ENCODE measurements at regions not wholly inside any gene's neighbourhood (a gene's known extent, or its start where the extent isn't known, plus 50 kb on each side); places are given as distances from the start of the nearest gene placed in this dataset.
"Not testable (repeated sequence)": the region's sequence is repeated elsewhere in the genome, so short reads cannot be mapped to it uniquely, and the experiment has no call there.

- no peak for DNase-seq
These were observed 524.6 kb upstream of the KCND2 start for GRCh38 chr7:119748251-119748860.

GRCh38 chr7:119748991-119749390 lies 524.0 kb upstream of the KCND2 start:
- DNase-seq = no peak

DNA sequence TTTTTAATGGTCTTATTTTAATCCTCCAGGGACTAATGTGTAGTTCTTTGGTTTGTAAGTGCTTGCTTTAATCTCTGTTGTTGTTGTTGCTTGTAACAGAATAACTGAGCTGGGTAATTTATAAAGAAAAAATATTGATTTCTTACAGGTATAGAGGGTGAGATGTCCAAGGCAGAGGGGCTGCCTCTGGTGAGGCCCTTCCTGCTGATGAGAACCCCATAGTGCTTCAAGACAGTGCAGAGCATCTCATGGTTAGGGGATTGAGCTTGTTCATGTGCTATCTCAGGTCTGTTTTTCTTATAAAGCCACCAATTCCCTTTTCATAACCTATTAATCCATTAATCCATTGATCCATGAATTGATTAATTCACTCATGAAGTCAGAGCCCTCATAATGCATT lies 516.3 kb upstream of the KCND2 start:
- no peak for DNase-seq

DNA sequence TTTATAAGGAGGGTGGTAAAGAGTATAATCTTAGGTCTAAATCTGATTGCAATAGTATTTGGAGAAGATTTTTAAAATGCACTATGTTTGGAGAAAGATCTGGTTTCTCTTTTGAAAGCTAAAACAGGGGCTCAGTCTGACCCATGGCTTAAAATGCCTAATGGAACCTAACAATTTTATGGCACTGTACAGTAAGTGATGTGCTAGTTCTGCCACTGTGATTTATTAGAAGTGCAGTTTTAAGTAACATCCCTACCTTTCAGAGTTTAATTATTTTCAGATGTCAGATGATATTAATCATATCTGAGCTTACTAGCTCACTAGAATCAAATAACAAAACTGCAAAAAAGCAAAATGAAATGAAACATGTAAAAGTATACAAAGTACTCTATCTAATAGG lies 514.7 kb upstream of the KCND2 start:
- no peak for DNase-seq

DNA sequence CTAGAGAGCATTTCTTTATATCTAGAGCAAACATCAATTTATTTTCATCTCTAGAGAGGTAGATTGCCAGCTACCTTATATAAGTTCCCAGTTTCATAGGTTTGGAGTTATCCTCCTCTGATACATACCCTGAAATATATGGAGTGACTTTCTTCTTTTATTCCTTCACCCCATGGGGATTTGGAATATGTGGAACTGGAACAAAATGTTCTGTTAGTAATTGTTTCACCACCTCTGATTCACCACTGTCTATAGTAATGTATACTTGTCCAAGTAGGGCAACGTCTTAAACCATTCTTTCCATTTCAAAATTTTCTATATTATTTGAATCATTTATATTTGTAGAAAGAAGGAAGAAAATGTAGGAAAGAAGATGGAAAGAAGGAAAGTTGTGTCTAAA lies 511.2 kb upstream of the KCND2 start:
- DNase-seq = no peak

DNA sequence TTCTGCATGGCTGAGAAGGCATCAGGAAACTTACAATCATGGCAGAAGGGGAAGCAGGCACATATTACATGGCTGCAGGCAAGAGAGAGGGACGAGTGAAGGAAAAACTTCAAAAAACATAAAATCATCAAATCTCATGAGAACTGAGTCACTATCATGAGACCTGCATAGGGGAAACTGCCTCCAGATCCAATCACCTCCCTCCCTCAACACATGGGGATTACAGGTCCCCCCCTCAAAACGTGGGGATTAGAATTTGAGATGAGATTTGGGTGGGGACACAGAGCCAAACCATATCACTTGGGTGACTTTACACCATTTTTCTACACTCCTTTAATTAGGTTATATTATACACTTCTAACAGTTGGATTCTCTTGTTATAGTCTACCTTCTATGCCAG lies 490.7 kb upstream of the KCND2 start:
- DNase-seq = no peak

DNA sequence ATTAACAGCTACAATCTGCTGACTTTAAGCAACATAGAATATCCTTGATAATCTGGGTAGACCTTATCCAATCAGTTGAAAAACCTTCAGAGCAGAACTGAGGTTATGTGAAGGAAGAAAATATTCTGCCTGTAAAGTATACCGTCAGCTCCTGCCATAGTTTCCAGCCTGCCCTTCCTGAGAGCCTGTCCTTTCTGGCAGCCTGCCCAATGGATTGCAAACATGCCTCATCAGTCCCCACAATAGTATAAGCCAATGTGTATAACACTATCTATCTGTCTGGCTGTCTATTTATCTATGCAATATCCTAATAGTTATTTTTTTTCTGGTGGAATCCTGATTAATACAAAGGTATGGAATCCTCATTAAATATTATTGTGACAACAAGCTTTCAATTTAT lies 489.2 kb upstream of the KCND2 start:
- no peak for DNase-seq

DNA sequence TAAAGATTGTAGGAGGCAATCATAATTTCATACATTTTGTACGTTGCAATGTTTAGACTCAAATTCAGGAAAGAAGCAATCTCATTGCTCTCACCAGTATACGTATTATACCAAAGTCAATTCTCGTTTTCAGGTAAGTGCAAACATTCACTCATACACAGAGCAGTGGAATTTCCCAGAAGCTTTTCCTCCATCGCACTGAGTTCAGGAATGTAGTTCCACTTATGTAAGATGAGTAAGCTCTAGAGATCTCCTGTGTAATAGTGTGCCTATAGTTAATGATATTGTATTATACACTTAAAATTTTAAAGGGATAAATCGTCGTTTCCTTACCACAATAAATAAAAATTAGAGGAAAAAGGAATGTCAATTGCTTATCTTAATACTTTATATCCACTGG lies 470.8 kb upstream of the KCND2 start:
- no peak for DNase-seq

DNA sequence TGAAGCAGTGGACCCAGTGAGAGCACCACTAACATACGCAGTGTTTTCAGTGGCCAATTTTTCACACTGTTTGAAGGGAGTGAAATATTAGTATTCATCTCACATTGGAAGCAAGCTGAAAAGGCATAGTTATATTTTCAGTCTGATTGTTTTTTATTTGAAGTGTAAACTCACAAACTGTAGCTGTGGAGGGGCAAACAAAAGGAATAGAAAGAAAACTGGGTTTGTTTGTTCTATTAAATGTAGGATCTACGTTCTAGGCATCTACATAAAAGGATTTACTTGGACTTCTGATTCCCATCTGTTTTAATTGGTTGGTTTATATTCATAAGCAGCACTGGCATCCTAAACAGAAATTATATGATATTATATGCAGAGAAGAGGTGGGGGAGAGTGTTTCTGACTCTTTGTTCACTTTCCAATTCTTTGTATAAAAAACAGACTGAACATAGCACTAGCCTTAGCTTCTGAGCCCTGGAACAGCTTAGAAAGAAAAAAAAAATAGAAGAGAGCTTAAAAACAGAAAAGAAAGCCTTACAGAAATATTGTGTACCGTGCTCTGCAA lies 447.8 kb upstream of the KCND2 start:
- no peak for DNase-seq

DNA sequence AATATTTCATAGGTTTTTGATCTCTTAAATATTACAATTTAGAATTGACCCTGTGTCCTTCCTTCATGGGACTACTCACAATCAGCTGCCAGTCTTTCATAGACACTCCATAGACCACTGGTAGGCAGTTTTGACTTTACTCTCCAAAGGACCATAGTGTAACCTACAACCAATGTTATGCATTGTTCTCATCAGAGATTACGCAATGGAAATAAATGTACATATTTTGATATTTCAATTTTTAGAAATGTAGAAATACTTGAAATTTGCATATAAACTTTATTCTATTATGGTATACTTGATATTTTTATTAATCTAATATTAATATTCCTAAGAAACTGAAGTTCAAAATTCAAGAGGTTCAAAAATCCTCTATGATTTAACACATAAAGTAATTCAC lies 446.4 kb upstream of the KCND2 start:
- DNase-seq = no peak

- DNase-seq = no peak
These were observed 434.5 kb upstream of the KCND2 start for GRCh38 chr7:119838444-119838843.

DNA sequence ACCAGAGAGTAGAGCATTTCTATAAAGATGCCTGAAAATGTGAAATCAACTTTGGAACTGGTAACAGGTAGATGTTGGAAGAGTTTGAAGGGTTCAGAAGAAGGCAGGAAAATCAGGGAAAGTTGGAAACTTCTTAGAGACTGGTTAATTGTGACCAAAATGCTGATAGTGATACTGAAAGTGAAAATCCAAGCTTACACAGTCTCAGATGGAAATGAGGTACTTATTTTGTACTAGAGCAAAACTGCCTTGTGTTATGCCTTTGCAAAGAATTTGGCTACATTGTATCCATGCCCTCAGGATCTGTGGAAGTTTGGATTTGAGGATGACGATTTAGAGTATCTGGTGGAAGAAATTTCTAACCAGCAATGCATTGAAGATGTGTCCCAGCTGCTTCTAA lies 430.6 kb upstream of the KCND2 start:
- no peak for DNase-seq

- no peak for DNase-seq
These were observed 430.2 kb upstream of the KCND2 start for GRCh38 chr7:119842786-119843185.

DNA sequence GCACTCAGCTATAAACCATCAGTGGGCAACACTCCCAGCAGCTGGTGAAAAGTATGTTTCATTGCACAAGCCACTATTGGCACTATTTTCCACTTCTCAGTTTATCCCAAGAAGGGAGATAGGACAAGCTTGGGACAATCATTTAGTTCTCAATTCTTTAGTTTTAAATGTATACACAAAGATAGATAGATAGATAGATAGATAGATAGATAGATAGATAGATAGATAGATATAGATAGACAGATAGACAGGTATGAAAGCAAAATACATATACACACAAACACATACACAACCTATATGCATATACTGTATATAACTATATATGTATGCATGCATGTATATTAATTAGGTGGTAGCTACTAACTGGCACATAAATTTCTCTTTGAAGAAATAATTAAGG lies 411.6 kb upstream of the KCND2 start:
- DNase-seq = no peak

DNA sequence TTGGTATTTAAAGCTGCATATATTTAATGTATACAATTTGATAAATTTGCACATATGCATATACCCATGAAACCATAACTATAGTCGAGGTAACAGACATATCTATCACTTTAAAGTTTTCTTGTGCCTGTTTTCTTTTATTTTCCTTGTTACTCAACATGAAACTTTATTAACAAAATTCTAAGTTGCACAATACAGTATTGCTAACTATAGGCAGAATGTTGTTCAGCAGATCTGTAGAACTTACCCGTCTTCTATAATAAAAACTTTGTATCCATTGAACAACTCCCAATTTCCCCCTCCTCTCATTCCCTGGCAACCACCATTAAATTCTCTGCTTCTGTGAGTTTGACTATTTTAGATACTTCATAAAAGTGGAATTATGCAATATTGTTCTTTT lies 404.6 kb upstream of the KCND2 start:
- no peak for DNase-seq

DNA sequence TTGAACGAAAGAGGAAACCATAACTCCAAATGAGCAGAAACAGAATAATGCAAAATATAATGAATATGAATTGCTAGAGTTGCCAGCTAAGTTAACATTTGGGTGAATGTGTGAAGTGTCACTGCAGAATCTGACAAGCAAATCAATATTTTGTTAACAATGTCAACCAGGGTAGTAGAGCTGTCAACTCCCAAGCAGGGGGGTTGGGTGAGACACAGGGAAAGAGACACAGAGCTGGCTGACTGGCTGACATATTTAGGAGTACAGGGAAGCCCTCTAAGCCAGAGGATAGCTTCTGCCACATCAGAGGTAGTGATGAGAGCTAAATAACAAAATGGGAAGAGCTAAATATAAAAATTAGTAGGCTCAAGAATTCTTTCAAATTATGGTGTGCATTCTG lies 393.1 kb upstream of the KCND2 start:
- no peak for DNase-seq

DNA sequence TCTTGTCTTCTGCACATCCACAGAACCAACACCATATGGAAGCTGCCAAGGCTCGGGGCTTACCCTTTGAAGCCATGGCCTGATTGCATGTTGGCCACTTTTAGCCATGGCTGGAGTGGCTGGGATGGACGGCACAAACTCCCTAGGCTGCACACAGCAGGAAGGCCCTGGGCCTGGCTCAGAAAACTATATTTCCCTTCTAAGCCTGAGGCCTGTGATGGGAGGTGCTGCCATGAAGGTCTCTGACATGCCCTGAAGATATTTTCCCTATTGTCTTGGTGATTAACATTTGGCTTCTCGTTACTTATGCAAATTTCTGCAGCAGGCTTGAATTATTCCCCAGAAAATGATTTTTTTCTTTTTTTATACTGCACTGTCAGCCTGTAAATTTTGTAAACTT lies 387.0 kb upstream of the KCND2 start:
- DNase-seq = no peak

DNA sequence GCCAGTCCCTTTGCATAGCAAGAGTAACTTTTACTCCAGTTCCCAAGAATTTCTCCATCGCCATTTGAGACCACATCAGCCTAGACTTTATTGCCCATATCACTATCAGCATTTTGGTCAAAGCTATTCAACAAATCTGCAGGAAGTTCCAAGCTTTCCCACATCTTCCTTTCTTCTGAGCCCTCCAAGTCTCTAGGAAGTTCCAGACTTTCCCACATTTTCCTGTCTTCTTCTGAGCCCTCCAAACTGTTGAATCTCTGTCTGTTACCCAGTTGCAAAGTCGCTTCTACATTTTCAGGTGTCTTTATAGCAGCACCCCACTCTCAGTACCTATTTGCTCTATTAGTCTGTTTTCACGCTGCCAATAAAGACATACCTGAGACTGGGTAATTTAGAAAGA lies 386.4 kb upstream of the KCND2 start:
- DNase-seq = not testable (repeated sequence)

DNA sequence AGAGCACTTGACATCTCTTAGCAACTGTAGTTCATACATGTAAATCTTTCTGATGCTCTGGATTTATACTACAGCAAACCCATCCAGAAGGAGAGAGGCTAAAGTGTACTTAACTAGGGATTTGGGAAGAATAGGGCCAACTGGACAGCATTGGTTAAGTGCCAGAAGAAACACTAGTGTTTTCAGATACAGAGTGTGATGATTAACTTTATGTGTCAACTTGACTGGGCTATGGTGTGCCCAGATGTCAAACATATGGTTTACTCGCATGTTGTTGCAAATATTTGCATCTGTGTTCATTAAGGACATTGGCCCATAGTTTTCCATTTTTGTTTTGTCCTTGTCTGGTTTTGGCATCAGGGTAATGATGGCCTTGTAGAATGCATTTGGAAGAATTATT lies 384.7 kb upstream of the KCND2 start:
- no peak for DNase-seq

DNA sequence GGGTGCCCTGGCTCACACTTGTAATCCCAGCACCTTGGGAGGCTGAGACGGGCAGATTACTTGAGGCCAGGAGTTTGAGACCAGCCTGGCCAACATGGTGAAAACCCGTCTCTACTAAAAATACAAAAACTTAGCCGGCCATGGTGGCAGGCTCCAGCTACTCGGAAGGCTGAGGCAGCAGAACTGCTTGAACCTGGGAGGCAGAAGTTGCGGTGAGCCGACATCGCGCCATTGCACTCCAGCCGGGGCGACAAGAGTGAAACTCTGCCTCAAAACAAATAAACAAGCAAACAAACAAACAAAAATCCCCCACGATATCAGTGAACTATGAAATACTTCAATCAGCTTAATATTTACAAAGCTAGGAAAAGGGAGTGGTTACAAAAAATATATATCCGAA lies 382.3 kb upstream of the KCND2 start:
- no peak for DNase-seq

DNA sequence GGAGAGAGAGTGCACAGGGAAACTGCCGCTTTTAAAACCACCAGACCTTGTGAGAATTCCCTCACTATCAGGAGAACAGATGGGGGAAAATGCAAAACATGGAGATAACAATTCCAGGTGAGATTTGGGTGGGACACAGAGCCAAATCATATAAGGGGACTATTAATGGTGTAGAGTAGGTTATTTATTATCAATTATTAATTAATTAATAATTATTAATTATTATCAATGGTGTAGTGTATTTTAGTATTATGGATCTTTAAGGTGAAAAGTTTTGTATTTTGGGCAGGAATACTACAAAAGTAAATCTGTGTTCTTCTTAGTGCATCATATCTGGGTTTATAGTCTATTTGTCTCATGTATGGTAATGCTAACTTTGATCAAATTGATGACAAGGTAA lies 377.7 kb upstream of the KCND2 start:
- no peak for DNase-seq

DNA sequence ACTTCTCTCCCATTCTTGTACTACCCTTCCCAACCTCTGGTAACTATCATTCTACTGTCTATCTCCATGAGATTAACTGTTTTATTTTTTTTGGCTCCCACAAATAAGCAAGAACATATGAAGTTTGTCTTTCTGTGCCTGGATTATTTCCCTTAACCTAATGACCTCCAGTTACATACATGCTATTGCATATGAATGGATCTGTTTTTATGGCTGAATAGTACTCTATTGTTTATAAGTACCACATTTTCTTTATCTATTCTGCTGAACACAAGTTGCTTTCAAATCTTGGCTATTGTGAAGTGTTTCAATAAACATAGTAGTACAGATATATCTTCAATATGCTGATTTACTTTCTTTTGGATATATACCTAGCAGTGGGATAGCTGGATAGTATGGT lies 376.6 kb upstream of the KCND2 start:
- DNase-seq = no peak

GRCh38 chr7:119900996-119901672 lies 371.8 kb upstream of the KCND2 start:
- DNase-seq = no peak

- DNase-seq = no peak
These were observed 369.9 kb upstream of the KCND2 start for GRCh38 chr7:119903085-119903484.

DNA sequence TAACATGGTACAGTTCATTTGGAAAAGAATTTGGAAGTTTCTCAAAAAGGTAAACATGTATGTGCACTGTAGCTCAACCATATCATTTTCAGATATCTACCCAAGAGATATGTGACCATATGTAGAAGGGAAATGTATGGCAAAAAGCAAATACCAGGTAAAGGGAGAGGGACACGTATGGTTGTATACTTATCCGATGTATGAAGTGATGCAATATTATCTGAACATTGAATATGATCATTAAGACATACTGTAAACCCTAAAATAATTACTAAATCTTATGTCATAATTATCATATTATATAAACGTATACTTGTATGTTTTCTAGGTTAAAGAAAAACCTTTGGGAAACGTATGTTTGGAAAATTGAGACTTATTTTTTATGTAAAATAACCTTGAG lies 367.5 kb upstream of the KCND2 start:
- DNase-seq = no peak
